ENCODE measurements at regions not wholly inside any gene's neighbourhood (a gene's known extent, or its start where the extent isn't known, plus 50 kb on each side); places are given as distances from the start of the nearest gene placed in this dataset.

- no peak for DNase-seq
Observed at GRCh38 chr11:92770419-92770818, 199.0 kb upstream of the MTNR1B start.

DNA sequence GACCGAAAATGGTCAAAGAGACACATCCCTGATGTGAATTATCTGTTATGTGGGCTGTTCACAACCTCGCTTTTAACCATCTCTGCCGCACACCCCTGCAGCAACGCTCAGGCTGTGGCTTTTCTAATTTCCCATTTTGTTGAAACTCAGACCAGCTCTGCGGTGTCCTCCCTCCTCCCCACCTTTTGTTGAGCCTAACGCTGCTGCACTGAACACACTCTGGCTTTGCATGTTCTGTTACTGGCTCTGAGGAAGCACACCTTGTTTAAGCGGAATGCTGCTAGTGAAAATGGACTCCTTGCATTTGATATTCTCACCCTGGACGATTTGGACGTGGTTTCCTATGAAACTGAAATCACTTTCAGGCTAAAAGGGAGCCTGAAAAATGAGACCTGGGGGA lies 198.5 kb upstream of the MTNR1B start:
- DNase-seq = no peak

GRCh38 chr11:92771701-92772100 lies 197.8 kb upstream of the MTNR1B start:
- no peak for DNase-seq

DNA sequence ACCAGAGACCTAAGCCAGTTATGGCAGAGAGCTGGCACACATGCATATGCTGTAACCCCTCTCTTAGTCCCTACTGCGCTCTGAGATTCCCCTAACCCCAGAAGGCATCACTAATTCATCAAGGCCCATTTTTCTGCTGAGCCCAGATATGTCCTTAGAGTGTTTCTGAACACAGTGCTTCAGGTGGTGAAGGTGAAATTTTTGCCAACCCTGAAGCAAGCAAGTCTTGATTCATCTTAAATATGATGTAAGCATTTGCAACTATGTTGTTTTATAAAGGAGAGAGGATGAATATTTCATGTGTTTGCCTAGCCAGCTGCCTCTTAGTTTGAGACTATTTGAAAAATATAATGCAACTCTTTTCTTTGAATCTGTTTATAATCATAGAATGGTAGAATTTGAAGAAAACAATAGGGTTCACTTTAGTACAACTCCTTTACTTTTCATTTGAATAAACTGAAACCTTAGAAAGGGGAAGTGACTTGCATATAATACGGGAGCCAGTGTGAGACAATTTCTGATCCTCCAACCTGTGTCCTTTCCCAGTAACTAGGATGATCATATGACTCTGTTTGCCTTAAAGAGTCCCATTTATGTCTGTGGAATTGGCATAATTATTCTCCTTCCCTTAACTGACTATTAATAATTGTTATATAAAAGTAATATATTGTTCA lies 194.3 kb upstream of the MTNR1B start:
- DNase-seq = no peak

GRCh38 chr11:92776676-92777075 lies 192.8 kb upstream of the MTNR1B start:
- DNase-seq = no peak

GRCh38 chr11:92779746-92780145 lies 189.7 kb upstream of the MTNR1B start:
- DNase-seq = no peak

DNA sequence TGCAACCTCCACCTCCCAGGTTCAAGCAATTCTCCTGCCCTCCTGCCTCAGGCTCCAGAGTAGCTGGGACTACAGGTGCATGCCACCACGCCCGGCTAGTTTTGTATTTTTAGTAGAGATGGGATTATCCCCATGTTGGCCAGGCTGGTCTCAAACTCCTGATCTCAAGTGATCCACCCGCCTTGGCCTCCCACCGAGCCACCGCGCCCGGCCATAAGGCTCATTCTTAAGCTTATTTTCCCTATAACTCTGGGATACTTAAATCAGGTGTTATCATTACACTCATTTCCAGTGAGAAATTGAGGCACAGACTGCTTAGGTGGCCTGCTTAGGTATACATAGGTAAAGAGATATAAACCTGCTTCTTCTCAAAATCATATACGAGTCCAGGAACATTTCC lies 188.3 kb upstream of the MTNR1B start:
- DNase-seq = no peak

DNA sequence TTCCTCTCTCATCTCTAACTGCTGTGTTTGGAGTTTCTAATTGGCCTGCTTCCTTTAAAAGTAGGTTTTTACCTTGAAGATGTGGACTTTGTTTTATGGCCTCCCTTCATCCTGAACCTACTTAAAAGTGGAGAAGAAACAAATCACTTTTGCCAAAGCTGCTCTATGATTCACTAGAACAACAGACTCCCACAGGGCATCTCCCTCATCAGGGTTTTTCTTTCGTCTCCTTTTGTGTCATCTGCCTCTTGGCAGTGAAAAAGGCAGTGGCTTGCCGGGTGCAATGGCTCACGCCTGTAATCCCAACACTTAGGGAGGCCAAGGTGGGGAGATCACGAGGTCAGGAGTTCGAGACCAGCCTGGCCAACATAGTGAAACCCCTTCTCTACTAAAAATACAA lies 186.6 kb upstream of the MTNR1B start:
- DNase-seq = no peak

DNA sequence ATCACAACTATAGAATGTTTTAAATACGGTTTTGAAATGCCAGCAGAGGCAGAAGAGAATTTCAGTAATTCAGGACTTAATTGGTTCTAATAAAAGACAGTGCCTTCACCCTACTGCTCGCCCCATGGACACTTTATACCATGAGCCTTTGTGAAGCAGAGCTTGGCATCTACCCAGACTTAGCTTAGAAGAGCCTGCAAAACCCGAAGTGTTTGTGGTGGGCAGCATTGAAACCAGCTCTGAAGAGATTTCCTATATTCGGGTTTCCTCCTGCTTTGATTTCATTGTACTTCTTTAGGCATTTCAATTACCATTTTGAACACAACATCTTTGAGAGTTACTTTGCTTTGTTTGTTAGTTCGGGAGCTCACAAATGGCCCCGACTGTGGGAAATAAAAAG lies 185.1 kb upstream of the MTNR1B start:
- DNase-seq = no peak

DNA sequence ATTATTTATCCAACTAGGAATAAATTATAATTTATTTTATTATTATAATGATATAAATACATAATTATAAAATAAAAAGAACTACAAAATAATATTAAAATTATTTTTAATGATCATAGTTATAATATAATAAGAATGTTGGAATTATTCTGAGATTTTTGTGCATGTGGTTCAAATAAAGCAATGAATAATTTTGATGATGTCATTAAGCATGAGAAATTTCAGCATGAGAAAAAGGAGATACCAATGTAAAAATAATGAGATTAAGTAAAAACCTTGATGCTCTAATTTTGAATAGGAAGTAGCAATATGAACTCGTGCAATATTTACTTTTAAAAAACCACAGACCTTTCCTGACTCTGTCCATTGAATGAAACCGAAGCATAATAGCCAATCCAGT lies 181.8 kb upstream of the MTNR1B start:
- DNase-seq = no peak

- no peak for DNase-seq
Observed at GRCh38 chr11:92789761-92790160, 179.7 kb upstream of the MTNR1B start.

DNA sequence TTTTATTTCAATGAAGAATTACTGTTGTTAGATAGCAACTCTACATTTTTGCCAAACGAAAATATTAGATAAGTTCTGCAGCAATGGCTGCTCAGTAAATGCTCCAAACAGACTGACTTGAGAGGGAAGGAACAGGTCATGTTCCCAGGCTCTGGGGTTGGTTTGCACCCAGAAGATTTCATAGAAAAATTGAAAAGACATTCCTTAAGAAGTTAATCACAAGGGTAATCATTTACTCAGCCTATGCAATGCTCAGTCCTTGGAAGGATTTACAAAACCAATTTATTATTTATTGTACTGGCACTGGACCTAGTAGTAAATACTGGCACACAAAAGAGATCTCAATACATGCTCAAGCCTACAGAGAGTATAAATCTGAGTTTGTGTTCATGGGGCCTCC lies 179.1 kb upstream of the MTNR1B start:
- DNase-seq = no peak

- DNase-seq = no peak
Observed at GRCh38 chr11:92790926-92791616, 178.4 kb upstream of the MTNR1B start.

- DNase-seq = no peak
Observed at GRCh38 chr11:92791886-92792285, 177.6 kb upstream of the MTNR1B start.

- DNase-seq = no peak
Observed at GRCh38 chr11:92793189-92793588, 176.3 kb upstream of the MTNR1B start.

- DNase-seq = no peak
Observed at GRCh38 chr11:92794783-92795182, 174.7 kb upstream of the MTNR1B start.

- no peak for DNase-seq
Observed at GRCh38 chr11:92796744-92797143, 172.7 kb upstream of the MTNR1B start.

DNA sequence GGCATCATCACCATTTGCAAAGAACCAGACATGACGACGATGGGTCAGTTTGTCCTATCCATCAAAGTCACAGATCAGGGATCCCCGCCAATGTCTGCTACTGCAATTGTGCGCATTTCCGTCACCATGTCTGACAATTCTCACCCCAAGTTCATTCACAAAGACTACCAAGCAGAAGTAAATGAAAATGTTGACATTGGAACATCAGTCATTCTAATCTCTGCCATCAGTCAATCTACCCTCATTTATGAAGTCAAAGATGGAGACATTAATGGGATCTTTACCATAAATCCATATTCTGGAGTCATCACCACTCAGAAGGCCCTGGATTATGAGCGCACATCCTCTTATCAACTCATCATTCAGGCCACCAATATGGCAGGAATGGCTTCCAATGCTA lies 171.6 kb upstream of the MTNR1B start:
- no peak for DNase-seq

GRCh38 chr11:92801685-92802084 lies 167.8 kb upstream of the MTNR1B start:
- DNase-seq = no peak

DNA sequence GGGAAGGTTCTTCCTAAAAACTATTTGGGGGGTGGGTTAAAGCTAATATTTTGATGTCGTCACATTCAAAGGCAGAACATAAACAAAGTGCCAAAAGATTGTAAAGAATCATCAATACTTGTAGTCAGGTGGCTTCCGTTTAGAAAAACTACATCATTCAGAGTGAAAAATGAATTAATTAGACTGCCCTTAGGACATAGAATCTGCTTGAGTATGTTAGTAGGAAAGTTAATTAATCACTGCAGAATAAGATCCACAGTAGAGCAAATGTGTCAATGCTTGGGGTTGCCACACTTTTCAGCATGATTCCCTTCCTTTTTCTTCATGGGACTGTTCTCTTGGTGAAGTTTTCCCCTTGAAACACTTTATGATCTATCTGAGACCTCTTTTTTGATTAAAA lies 166.8 kb upstream of the MTNR1B start:
- DNase-seq = no peak

DNA sequence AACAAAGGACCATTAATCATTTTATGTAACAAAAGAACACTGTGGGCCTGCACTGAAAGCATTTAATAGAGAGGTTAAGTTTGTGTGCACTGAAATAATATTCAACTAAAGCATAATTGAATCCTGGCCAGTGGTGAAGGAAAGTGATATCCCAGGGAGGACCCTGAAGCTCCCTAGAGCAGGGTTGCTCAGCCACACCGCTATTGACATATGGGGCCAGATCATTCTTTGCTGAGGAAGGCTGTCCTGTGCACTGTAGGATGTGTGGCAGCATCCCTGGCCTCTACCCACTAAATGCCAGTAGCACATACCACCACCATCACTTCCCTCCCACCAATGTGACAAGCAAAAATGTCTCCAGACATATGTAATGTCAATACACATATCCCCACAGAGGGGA lies 166.1 kb upstream of the MTNR1B start:
- no peak for DNase-seq

DNA sequence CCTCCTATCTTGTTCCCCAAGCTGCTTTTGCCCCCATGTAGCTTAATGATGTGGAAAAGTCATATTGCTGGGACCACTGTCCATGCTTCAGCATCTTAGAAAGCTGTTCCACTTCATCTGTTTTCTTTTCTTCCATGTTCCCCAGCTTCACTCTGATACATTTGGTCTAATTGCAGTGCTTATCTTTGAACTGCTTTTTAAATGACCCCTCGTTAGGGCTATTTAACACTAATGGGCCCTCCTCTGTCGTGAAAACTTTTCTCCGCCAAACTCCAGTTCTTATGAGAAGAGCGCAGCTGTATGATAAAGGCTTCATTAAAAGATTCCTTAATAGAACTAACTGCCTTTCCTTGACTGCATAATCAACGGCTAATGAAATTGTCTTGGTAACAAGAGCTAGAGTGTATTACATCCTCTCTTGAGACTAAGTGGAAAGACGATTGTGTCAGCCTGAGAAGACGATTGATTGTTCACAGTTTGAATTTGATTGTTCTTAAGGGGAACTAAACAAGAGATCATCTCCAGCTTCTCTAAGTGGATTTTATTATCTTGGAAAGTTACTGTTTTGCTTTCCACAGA lies 165.0 kb upstream of the MTNR1B start:
- DNase-seq = no peak

DNA sequence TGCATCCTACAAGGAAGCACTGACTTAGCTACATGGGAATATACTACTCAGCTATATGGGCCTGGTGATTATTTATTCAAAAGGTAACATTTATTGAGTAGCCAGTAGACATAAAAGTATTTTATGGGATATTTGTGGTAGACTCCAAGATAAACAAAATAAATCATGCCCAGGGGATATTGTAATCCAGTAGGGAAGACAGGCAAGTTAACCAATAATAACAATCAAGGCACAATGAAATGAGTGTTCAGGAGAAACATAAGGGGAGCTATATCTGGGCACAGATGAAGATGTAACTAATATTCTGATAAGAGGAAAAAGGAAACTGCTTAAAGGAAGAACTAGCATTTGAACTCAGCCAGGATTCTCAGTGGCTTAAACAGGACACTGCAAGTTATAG lies 161.4 kb upstream of the MTNR1B start:
- no peak for DNase-seq

- no peak for DNase-seq
Observed at GRCh38 chr11:92810423-92811064, 158.9 kb upstream of the MTNR1B start.

Data from NCI-H146 (cell line).